ENCODE measurements at regions not wholly inside any gene's neighbourhood (a gene's known extent, or its start where the extent isn't known, plus 50 kb on each side); places are given as distances from the start of the nearest gene placed in this dataset.

DNA sequence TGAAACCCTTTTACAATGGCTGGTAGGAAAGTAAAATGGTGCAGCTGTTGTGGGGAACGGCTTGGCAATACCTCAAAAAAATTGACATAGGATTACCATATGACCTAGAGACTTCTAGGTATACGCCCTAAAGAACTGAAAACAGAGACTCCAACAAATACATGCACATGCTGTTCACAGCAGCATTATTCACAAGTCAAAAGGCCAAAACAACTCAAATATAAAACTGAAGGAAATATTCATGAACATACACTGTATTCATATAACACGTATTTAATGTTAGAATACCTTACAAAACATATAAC is 74.6 kb downstream of the FOXA2 start:
- Histone ChIP-seq H3K4me1 (no peaks in the 10 kb centered on the region), H3K36me3 (no peaks in the 10 kb centered on the region), H3K27ac (no peak overlapping the region), H3K27me3 (no peaks in the 10 kb centered on the region), H3K4me3 (replicated peaks in 1 of 3) (no peak overlapping the region), H3K9me3 (no peaks in the 10 kb centered on the region)
- TF ChIP-seq, protein P1, sequence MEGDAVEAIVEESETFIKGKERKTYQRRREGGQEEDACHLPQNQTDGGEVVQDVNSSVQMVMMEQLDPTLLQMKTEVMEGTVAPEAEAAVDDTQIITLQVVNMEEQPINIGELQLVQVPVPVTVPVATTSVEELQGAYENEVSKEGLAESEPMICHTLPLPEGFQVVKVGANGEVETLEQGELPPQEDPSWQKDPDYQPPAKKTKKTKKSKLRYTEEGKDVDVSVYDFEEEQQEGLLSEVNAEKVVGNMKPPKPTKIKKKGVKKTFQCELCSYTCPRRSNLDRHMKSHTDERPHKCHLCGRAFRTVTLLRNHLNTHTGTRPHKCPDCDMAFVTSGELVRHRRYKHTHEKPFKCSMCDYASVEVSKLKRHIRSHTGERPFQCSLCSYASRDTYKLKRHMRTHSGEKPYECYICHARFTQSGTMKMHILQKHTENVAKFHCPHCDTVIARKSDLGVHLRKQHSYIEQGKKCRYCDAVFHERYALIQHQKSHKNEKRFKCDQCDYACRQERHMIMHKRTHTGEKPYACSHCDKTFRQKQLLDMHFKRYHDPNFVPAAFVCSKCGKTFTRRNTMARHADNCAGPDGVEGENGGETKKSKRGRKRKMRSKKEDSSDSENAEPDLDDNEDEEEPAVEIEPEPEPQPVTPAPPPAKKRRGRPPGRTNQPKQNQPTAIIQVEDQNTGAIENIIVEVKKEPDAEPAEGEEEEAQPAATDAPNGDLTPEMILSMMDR (IDR thresholded peaks at IDR 0.05) = no peak
- TF ChIP-seq POLR2A (IDR thresholded peaks at IDR 0.05) = no peak
- no peak for DNase-seq
- WGBS, 2 donors = 87 to 92% methylated on average over 3 of the region's 3 CpGs
- intact Hi-C loops (cut with DNase I) = no loop called here

DNA sequence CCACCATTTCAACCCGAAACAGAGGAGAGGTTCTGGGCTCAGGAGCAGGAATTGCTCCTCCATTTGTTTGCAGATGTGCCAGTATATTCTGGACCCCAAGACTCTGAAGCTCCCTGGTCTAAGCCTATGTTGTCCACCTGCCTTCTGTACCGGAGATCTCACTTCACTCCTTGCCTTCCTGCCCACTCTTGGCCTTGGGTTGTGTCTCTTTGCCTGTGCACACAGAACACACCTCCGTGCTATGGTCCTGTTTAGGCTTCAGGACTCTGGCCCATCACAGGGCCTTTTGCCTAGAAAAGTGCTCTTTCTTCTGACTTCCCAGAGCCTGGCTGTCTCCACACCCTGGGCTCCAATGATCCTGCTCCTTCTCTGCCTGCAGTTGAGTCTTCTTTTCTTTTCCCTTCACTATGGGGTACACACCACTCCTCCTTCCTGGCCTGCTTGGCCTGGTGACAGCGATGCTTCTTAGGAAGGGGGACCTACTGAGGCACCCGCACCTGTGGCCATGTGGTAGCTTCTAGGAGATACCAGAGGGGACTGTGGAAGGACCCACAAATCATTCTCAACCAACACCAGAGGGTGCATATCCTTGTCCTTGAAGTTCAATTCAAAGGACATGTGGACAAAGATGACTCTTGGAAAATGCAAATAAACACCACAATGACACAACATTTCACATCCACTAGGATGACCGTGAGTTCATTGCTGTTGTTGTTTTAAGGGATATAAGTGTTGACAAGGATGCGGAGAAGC is 75.1 kb downstream of the FOXA2 start:
- WGBS, 2 donors = 86% methylated on average over 7 of the region's 7 CpGs
- TF ChIP-seq, protein P1 (IDR thresholded peaks at IDR 0.05) = no peak
- TF ChIP-seq POLR2A (IDR thresholded peaks at IDR 0.05) = no peak
- Histone ChIP-seq H3K4me3 (replicated peaks in 1 of 3) (no peak overlapping the region), H3K27me3 (no peaks in the 10 kb centered on the region), H3K36me3 (no peaks in the 10 kb centered on the region), H3K27ac (no peak overlapping the region), H3K9me3 (no peaks in the 10 kb centered on the region), H3K4me1 (no peaks in the 10 kb centered on the region)
- no peak for DNase-seq
- intact Hi-C loops (cut with DNase I) = no loop called here

DNA sequence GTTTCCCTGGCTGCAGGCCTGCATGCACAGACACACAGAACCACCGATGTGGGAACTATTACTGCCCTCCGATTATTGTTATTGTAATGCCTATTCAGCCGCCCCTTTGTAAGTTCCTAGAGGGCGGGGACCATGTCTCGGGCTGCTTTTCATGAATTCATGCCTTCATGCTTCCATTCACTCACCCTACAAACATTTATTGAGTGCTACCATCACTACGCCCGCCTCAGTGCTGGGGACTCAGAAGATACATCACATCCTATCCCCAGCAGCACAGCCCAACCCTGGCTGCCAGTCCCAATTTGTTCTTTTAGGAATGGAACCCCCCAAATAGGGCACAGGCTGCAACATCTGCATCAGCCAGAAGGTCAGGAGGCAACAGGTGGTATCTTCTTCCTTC is 75.9 kb downstream of the FOXA2 start:
- Histone ChIP-seq H3K4me1 (no peaks in the 10 kb centered on the region), H3K36me3 (no peaks in the 10 kb centered on the region), H3K27ac (no peak overlapping the region), H3K4me3 (replicated peaks in 1 of 3) (no peak overlapping the region), H3K9me3 (no peaks in the 10 kb centered on the region), H3K27me3 (no peaks in the 10 kb centered on the region)
- intact Hi-C loops (cut with DNase I) = no loop called here
- no peak for TF ChIP-seq POLR2A (IDR thresholded peaks at IDR 0.05)
- TF ChIP-seq, protein P1 (IDR thresholded peaks at IDR 0.05) = no peak
- no peak for DNase-seq
- WGBS, 2 donors = 60 to 69% methylated on average over 7 of the region's 7 CpGs

DNA sequence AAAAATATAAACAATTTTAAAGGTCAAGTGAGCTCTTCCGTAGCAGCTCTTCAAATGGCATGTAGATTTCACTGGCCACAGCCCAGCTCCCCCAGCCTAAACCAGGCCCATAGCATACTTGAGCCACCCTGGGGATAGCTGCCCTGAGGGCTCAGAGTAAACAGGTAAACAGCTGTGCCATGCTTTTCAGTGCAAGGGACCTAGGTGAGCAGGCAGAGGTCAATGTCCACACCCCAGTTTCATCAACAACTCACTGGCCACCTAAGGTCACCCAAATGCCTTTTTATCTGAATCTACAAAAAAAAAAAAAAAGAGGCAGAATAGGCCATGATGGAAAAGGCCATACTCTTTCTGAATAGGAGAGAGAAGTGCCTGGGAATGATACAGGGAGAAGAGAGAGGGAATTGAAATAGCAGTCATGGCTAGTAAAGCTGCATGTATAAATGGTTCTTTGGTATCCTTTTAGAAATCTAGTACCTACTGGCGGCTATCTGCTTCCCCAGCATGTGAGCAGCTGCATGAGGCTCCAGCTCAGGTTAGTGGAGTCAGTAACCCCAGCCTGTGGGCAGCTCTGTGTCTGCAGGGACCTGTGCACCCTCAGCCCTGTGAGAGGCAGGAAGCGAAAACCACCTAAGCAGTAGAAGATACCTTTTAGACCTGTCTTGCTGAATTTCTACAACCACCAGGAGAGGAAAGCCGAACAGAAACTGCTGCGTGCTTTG is 77.0 kb downstream of the FOXA2 start:
- TF ChIP-seq POLR2A (IDR thresholded peaks at IDR 0.05) = no peak
- TF ChIP-seq, protein P1 (IDR thresholded peaks at IDR 0.05) = no peak
- Histone ChIP-seq H3K4me1 (no peaks in the 10 kb centered on the region), H3K9me3 (no peaks in the 10 kb centered on the region), H3K27ac (no peak overlapping the region), H3K36me3 (no peaks in the 10 kb centered on the region), H3K27me3 (no peaks in the 10 kb centered on the region), H3K4me3 (replicated peaks in 1 of 3) (no peak overlapping the region)
- intact Hi-C loops (cut with DNase I) = no loop called here
- 86 to 92% methylated on average over 4 to 5 of the region's 5 CpGs for WGBS, 2 donors
- DNase-seq = no peak

DNA sequence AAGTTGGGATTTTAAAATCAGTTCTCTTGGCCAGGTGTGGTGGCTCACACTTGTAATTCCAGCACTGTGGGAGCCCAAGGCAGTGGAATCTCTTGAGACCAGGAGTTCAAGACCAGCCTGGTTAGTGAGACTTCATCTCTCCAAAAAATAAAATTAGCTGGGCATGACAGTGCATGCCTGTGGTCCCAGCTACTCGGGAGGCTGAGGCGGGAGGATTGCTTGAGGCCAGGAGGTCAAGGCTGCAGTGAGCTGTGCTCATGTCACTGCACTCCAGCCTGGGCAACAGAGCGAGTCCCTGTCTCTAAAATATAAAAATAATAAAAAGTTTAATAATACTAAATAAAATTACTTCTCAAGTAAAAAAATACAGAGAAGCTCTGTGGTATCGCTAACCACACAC is 77.5 kb downstream of the FOXA2 start:
- intact Hi-C loops (cut with DNase I) = no loop called here
- WGBS, 2 donors = 91 to 95% methylated on average over 4 of the region's 4 CpGs
- Histone ChIP-seq H3K4me3 (replicated peaks in 1 of 3) (no peak overlapping the region), H3K36me3 (no peaks in the 10 kb centered on the region), H3K4me1 (no peaks in the 10 kb centered on the region), H3K27ac (no peak overlapping the region), H3K9me3 (no peaks in the 10 kb centered on the region), H3K27me3 (no peaks in the 10 kb centered on the region)
- TF ChIP-seq, protein P1 (IDR thresholded peaks at IDR 0.05) = no peak
- TF ChIP-seq POLR2A (IDR thresholded peaks at IDR 0.05) = no peak
- DNase-seq = no peak

Data from thyroid gland (tissue), 4 donors.